ENCODE measurements at regions not wholly inside any gene's neighbourhood (a gene's known extent, or its start where the extent isn't known, plus 50 kb on each side); places are given as distances from the start of the nearest gene placed in this dataset.

DNA sequence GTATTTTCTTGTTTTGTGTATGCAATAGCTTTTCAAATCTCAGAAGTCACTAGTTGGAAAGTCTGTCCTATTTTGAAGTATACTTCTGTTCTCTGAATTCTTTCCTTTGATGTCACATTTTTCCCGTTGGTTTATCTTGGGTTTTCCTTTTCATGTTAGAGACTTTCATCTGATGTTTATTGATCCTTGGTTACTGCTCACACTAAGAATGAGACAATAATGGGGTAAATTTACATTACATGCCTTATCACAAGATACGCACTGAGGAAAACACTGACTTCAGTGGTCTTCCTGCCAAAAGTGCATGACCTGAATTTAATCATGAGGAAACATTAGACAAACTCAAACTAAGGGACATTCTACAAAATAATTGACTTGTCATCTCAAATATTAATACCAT, 63.5 kb upstream of the C1GALT1 start:
- no peak for DNase-seq (ENCODE audit: low spot score)

DNA sequence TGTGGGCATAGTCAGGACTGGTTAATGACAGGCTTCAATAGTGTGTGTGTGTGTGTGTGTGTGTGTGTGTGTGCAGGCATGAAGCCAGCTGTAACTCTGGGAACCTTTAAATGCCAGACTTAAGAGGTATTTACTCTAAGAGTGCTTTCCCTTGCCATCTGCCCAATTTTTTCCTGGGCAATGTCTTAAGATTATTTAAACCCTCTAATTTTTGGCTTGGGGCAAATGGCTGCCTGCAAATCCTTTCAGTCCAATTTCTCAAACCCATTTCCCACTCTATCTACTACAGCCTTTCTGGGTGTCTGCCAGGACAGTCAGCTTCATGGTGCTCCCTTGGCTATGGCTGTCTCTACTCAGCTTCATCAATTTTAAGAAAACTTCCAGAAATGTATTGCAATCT, 62.6 kb upstream of the C1GALT1 start:
- no peak for DNase-seq (ENCODE audit: low spot score)

DNA sequence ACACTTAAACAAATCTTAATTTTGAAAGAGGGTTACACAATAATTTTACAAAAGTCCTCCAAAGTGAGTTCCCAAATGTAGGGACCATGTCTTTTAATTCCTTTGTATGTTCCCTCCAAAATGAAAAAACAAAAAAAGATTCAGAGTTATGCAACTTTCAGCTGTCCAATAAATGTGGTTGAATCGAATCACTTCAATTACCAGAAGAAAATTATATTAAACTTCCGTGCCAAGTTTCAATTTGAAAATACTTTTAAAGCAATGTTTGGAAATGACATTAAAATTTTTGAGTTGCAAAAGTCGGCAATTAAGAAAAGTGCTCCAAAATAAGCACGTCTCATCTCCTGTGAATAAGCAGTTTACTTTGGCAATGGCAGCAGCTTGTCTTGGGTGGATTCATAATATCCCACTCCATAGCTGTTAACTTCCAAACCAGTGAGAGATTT, 60.3 kb upstream of the C1GALT1 start:
- no peak for DNase-seq (ENCODE audit: low spot score)

DNA sequence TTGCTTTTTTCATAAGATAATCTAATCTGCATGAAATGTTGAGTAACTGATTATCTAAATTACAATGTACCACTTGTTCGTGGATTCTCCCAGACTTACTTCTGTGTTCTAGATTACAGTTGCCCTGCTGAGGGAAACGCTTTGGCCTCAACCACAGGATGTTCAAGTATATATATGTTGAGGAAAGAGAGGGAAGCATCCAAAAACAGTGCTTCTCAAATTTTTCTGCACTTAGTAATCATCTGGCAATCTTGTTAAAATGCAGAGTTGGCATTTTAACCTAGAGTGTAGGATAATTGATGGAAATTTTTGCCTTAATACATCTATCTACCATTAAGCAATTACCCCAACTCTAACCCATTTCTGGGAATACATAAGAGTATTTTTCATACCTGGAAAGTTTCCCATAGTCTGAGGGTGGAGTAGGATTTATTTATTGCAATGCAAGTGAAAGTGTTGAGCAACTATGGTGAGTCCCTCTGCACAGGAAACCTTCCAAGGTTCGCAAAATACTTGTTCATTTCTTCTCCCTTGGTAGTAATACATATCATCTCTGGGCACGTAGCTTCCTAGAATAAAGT, 59.6 kb upstream of the C1GALT1 start:
- DNase-seq (ENCODE audit: low spot score): no peak

DNA sequence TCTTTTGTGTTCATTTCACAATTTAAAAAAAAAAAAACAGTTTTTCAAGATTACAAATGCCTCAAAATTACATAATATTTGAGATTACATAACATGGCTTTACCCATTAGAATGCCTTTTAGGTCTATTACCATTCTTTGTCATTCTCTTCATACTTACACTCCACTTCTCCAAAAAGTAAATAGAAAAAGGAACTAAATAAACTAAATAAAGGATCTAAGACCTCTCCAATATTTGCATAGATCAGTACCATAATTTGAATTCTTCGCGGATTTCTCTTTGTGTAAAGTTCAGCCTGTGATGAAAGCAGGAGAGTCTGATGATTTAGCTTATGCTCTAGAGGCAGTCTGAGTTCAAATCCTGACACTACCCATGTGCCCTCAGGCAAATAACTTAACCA, 56.4 kb upstream of the C1GALT1 start:
- no peak for DNase-seq (ENCODE audit: low spot score)

DNA sequence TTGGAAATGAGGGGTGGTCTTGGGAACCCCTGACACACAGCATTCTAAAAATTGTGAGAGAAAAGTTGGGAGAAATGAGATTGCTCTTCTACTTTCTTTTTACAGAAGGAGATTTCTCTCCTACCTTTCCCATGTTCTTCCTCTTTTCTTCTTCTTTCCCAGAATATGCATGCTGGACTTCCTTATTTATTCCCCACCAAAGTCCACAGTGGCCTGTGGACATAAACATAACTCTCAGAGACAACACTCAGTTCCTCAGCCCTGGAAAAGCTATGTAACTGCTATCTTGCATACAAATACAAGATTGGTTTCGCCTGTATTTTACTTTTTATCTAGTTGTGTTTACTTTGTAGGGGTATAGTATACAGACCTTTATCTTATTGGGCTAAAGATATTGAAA, 54.6 kb upstream of the C1GALT1 start:
- DNase-seq (ENCODE audit: low spot score): no peak

DNA sequence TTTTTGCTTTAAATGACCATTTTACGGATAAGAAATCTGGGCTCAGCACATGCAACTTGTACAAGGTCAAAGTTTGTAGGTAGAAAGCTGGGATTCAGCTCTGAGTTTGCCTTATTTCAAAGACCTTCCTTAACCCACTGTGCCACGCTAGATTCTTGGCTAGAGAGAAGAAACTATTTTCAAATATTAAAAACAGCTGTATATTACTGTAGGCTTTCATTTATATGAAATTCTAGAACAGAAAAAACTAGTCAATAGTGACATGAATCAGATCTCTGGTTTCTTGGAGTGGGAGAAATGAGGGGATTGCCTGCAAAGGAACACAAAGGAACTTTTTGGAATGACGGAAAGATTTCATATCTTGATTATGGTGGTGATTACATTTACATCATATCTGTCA, 53.0 kb upstream of the C1GALT1 start:
- DNase-seq (ENCODE audit: low spot score): no peak

DNA sequence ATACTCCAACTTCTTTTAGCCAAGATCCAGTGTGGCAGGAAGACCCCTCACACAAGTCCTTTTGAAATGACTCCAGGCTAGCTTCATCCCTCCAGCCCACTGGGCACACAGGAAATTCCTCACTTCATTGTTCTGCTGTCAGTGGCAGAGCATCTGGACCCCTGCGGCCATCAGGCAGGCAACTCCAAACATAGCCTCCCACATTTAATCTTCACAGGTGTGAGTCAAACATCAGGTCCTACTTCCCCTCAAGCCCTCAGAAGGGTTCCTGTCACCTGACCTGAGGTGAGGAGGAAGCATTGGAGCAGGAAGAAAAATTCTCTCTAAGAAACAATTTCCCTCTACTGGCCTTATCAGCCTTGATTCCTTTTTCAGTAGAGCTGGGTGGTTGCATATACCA, 51.1 kb upstream of the C1GALT1 start:
- DNase-seq (ENCODE audit: low spot score): no peak

Data from HuH-7 (cell line).